ENCODE measurements at regions not wholly inside any gene's neighbourhood (a gene's known extent, or its start where the extent isn't known, plus 50 kb on each side); places are given as distances from the start of the nearest gene placed in this dataset.

DNA sequence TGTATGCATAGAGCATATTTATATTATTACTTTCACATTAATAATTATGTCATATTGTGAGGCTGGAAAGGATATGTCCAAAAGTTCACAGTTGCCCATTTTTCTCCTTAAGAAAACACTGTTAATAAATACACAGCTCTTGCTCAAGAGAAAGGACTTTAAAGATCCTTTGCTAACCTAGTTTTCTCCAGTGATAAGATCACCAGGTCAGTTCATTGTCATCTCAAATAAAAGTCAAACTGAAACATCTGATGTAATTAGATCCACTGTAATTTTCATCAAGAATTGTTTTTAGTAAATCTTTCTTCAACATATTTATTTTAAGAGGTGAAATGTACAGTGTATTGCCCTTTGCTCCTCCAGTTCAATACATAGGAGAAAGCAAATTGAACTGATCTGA is 82.8 kb upstream of the KLHL1 start:
- no peak for DNase-seq (ENCODE audit: low spot score)
- TF ChIP-seq, protein P1, sequence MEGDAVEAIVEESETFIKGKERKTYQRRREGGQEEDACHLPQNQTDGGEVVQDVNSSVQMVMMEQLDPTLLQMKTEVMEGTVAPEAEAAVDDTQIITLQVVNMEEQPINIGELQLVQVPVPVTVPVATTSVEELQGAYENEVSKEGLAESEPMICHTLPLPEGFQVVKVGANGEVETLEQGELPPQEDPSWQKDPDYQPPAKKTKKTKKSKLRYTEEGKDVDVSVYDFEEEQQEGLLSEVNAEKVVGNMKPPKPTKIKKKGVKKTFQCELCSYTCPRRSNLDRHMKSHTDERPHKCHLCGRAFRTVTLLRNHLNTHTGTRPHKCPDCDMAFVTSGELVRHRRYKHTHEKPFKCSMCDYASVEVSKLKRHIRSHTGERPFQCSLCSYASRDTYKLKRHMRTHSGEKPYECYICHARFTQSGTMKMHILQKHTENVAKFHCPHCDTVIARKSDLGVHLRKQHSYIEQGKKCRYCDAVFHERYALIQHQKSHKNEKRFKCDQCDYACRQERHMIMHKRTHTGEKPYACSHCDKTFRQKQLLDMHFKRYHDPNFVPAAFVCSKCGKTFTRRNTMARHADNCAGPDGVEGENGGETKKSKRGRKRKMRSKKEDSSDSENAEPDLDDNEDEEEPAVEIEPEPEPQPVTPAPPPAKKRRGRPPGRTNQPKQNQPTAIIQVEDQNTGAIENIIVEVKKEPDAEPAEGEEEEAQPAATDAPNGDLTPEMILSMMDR (IDR thresholded peaks at IDR 0.05) = no peak
- H3K4me3 ChIP-seq = no peak overlapping the region
- H3K27ac ChIP-seq = no peak overlapping the region

DNA sequence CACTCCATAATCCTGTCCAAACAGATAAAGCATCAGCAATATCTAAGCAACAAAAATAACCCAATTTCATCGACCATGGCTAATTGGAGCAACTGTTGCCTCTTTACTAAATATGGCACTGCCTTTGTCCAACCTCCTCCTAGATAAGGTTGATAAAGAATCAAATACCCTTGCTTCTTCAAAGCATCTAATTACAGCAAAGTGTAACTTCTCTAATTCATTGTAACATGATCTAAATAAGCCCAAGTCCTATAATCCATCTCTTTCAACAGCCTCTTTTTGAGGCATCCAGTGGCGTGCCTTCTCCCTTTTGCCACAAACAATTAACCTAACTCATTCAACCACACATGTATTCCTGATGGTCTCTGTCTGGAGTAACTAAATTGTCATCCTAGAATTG is 81.7 kb upstream of the KLHL1 start:
- Histone ChIP-seq H3K4me3 (no peak overlapping the region), H3K27ac (no peak overlapping the region)
- no peak for DNase-seq (ENCODE audit: low spot score)
- TF ChIP-seq, protein P1 (IDR thresholded peaks at IDR 0.05) = no peak

DNA sequence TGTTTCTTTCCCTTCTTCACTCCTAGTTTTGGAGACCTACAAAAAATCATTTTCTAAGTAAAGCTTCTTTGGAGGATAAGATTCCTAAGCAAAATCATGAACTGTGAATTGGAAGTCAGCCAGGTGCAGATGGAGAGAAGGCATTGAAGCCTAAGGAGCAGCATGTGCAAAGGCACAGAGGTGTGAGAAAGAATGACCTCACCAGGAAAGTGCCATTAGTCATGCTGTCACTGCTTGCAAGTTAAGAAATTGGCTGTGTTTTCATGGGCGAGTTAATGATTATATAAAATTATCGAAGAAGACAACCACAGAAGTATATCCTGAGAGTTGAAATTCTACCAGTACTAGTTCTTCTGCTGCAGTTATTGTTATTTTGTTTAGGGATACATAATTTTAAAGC is 80.3 kb upstream of the KLHL1 start:
- TF ChIP-seq, protein P1 (IDR thresholded peaks at IDR 0.05) = no peak
- H3K27ac ChIP-seq = no peak overlapping the region
- no peak for DNase-seq (ENCODE audit: low spot score)
- no peak overlapping the region for H3K4me3 ChIP-seq

DNA sequence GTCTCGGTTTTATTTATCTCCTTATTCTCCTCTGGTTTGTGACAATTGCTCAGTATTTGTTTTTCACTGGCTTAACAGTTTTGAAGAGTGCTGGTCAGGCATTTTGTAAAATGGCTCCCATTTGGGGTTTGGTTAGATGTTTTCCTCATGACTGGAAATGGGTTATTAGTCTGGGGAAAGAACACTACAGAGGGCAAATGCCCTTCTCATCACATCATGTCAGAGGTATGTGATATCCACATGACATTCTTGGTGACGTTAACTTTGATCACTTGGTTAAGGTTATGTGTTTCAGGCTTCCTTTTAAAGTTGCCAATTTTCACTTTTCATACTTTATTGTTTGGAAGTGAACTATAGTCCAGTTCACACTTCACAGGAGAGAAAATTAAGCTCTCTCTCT is 74.8 kb upstream of the KLHL1 start:
- H3K4me3 ChIP-seq = no peak overlapping the region

More for the DNA sequence above, 74.8 kb upstream of the KLHL1 start:
- no peak for DNase-seq (ENCODE audit: low spot score)
- H3K27ac ChIP-seq = no peak overlapping the region
- TF ChIP-seq, protein P1 (IDR thresholded peaks at IDR 0.05) = no peak

All from coronary artery (tissue), 2 donors.